D721Med (cell line): ENCODE measurements at regions not wholly inside any gene's neighbourhood (a gene's known extent, or its start where the extent isn't known, plus 50 kb on each side); places are given as distances from the start of the nearest gene placed in this dataset.

Source experiments
- DNase-seq: peaks from one replicate; pipeline ENCODE4 v3.0.0; 2011; ENCODE audit warnings: low spot score; ENCODE audit not compliant: insufficient read length
- FAIRE-seq: peaks from 2 replicates; lab custom pipeline; 2011; peaks lifted over from hg19 to GRCh38; lab: Jason Lieb, UNC
- CTCF ChIP-seq: IDR thresholded peaks from 2 replicates; pipeline ENCODE4 v1.5.1; 2012; ENCODE audit warnings: mild to moderate bottlenecking, control low read depth; ENCODE audit not compliant: insufficient read depth; ENCODE audit errors: missing control alignments

- FAIRE-seq (no peak), DNase-seq (no peak)
- no peak for TF ChIP-seq CTCF
These were observed 111.9 kb downstream of the NMUR2 start for GRCh38 chr5:152293189-152293588.

- FAIRE-seq: no peak
- TF ChIP-seq CTCF: no peak
- DNase-seq: no peak
These were observed 114.9 kb downstream of the NMUR2 start for GRCh38 chr5:152290181-152290580.

GRCh38 chr5:152288917-152289595, 116.0 kb downstream of the NMUR2 start:
- TF ChIP-seq CTCF: no peak
- FAIRE-seq (no peak), DNase-seq (no peak)

- FAIRE-seq (no peak), DNase-seq (no peak)
- TF ChIP-seq CTCF: no peak
These were observed 116.6 kb downstream of the NMUR2 start for GRCh38 chr5:152288499-152288898.

GRCh38 chr5:152285764-152286163, 119.3 kb downstream of the NMUR2 start:
- no peak for TF ChIP-seq CTCF
- no peak for FAIRE-seq
- DNase-seq: no peak

GRCh38 chr5:152282331-152282730, 122.7 kb downstream of the NMUR2 start:
- TF ChIP-seq CTCF: no peak
- FAIRE-seq (no peak), DNase-seq (no peak)

- TF ChIP-seq CTCF: no peak
- FAIRE-seq (no peak), DNase-seq (no peak)
These were observed 127.1 kb downstream of the NMUR2 start for GRCh38 chr5:152277936-152278335.
